Astrocyte of the cerebellum (primary cell): ENCODE measurements at regions not wholly inside any gene's neighbourhood (a gene's known extent, or its start where the extent isn't known, plus 50 kb on each side); places are given as distances from the start of the nearest gene placed in this dataset.

ENCODE experiments used
- DNase-seq: peaks from one replicate; pipeline ENCODE4 v3.0.0-alpha.2; 2011; ENCODE audit warnings: low read depth
- H3K4me3 ChIP-seq: 2 replicates; pipeline ENCODE4 v1.5.1; 2011; ENCODE audit warnings: mild to moderate bottlenecking, low read depth, low read length, moderate library complexity
- in situ Hi-C: cut with HindIII; loops from 2 replicates; pipeline ENCODE4 v1.10.0; 2017; ENCODE audit warnings: low sequenced_read_pairs
- TF ChIP-seq, protein P1 (sequence below): IDR thresholded peaks from 2 replicates; pipeline ENCODE4 v1.5.1; 2012; ENCODE audit warnings: low read length, low read depth, moderate library complexity, mild to moderate bottlenecking; ENCODE audit errors: missing control alignments

DNA sequence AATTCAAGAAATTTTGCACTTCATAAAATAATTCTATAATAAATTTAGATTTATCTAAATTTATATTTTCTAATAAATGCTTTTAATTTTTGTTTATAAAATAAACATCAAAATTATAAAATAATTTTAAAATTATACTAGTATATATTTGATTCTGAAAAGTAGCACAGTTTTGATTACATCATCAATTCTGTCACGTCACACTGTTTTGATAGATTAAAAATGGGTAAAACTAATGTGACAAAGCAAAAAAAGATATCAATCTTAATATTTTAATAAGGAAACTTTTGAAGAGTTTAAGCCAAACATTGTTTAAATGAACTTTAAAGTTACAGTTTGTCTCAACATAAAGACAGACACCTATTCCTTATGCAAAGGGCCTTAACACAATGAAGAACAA is 1001.8 kb downstream of the KCNT2 start:
- TF ChIP-seq, protein P1, sequence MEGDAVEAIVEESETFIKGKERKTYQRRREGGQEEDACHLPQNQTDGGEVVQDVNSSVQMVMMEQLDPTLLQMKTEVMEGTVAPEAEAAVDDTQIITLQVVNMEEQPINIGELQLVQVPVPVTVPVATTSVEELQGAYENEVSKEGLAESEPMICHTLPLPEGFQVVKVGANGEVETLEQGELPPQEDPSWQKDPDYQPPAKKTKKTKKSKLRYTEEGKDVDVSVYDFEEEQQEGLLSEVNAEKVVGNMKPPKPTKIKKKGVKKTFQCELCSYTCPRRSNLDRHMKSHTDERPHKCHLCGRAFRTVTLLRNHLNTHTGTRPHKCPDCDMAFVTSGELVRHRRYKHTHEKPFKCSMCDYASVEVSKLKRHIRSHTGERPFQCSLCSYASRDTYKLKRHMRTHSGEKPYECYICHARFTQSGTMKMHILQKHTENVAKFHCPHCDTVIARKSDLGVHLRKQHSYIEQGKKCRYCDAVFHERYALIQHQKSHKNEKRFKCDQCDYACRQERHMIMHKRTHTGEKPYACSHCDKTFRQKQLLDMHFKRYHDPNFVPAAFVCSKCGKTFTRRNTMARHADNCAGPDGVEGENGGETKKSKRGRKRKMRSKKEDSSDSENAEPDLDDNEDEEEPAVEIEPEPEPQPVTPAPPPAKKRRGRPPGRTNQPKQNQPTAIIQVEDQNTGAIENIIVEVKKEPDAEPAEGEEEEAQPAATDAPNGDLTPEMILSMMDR: no peak
- no peak for DNase-seq
- in situ Hi-C loops: no loop called here

DNA sequence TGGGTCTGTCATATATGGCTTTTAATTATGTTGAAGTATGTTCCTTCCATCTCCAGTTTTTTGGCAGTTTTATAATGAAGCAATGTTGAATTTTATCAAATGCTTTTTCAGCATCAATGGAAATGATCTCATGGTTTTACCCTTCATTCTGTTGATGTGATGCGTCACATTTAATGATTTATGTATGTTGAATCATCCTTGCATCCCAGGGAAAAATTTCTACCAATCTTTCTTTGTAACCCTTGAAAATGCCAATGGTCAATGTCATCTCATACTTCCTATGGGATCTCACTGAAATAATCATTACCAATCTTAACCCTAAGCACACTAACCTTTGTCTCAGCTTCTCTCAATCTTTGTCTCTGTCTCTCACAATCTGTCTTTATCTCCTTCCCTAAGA is 1004.0 kb downstream of the KCNT2 start:
- in situ Hi-C loops: no loop called here
- TF ChIP-seq, protein P1: no peak
- DNase-seq: no peak
- H3K4me3 ChIP-seq: no peak overlapping the region

More for the DNA sequence above, 1001.8 kb downstream of the KCNT2 start:
- no peak overlapping the region for H3K4me3 ChIP-seq

DNA sequence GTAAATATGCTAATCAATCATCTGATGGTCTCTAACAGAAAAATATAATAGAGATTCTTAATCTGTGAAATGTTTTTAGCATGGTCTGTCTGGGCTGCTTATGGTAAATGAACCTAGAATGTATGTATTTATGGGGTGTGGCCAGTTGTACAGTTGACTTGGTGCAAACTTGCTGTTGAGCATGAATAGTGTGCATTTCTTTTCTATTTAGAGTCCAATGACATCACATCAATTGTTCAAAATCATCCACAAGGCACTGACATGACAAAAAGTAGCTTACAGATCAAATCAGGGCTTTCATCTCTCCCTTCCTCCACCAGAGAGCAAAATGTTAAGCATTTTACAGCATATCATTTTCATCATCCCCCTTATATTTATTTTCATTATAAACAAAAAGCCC is 1010.3 kb downstream of the KCNT2 start:
- TF ChIP-seq, protein P1: no peak
- H3K4me3 ChIP-seq: no peak overlapping the region
- in situ Hi-C loops: no loop called here
- DNase-seq: no peak

DNA sequence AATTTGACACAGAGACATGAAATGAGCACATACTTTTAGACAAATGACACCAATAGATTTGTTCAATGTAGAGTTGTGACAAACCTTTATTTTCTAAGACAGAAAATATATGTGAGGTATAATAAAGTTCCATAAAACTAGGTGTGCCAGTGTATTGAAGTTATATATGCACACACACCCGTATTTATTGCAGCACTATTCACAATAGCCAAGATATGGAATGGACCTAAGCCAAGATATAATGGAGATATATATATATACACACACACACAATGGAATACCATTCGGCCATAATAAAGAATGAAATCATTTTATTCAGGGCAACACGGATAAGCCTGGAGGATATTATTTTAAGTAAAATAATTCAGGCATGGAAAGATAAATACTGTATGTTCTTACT is 1013.5 kb downstream of the KCNT2 start:
- no peak for DNase-seq
- in situ Hi-C loops: no loop called here
- H3K4me3 ChIP-seq: no peak overlapping the region
- TF ChIP-seq, protein P1: no peak

DNA sequence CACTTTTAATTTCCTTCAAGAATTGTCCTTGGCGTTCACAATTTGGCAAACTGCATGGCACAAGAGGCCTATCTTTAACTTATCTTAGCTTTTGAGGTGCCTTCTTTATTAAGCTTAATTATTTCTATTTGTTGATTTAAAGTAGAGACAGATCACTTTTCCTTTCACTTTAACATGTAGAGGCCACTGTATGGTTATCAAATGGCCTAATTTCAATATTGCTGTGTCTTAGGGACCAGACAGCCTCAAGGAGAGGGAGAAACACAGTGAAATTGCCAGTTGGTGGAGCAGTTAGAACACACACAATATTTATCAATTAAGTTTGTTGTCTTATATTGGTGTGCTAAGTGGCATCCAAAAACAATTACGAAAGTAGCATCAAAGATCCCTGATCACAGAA is 1013.9 kb downstream of the KCNT2 start:
- TF ChIP-seq, protein P1: no peak
- in situ Hi-C loops: no loop called here
- no peak overlapping the region for H3K4me3 ChIP-seq
- no peak for DNase-seq

DNA sequence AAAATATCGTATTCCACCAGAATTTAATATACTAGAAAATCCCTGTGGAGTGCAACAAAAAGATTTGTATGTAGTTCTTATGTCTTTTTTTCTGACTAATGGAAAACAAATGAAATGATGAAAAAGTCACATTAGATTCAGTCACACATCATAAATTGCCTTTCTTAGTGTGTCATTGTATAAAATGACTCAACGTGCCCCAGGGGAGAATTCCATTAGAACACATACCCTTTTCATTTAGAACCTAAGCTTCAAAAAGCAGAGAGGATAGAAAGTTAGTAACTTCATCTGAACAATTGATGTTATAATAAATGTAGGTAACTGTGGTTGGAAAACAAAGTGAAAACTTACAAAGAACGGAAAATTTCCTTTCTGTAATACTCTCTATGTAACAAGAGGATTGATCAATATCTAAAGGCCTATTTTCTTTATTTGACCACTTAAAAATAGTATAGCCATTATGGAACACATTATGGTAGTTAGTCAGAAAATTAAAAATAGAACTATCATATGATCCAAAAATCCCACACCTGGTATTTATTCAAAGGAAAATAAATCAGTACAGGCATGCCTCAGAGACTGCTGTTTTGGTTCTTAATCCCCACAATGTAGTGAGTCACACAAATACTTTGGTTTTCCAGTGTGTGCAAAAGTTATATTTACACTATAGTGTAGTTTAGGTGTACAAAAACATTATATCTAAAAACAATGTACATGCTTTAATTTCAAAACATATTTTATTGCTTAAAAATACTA is 1016.1 kb downstream of the KCNT2 start:
- in situ Hi-C loops: no loop called here
- H3K4me3 ChIP-seq: no peak overlapping the region
- TF ChIP-seq, protein P1: no peak
- DNase-seq: peak; percentile 62
